HepG2 (cell line): ENCODE measurements at regions not wholly inside any gene's neighbourhood (a gene's known extent, or its start where the extent isn't known, plus 50 kb on each side); places are given as distances from the start of the nearest gene placed in this dataset.

Experiments used
- CC2D1A ChIP-seq: sonication (generic); formaldehyde crosslinking; IDR thresholded peaks from 2 replicates; pipeline ENCODE4 v1.8.1; 2023; ENCODE audit warnings: mild to moderate bottlenecking, missing genetic modification reagents
- HNRNPH1 ChIP-seq: fragments of 200-400 bp; formaldehyde crosslinking; optimal IDR thresholded peaks from 2 replicates; pipeline ENCODE3; 2017; ENCODE audit warnings: mild to moderate bottlenecking, low read depth, low read length
- JUND ChIP-seq: sonication (generic); formaldehyde crosslinking; IDR thresholded peaks from 2 replicates; pipeline ENCODE4 v1.8.0; 2022; ENCODE audit warnings: mild to moderate bottlenecking, missing genetic modification reagents
- MXI1 ChIP-seq: IDR thresholded peaks from 3 replicates; pipeline ENCODE4 v1.6.1; 2012; ENCODE audit warnings: low read depth, low read length, inconsistent platforms, borderline replicate concordance
- POLR2A ChIP-seq, 2 experiments: IDR thresholded peaks; 2 replicates each; pipeline ENCODE4 v1.6.1; 2011; ENCODE audit warnings: low read depth in 2 of 2, low read length in 2 of 2, mild to moderate bottlenecking in 1 of 2, moderate library complexity in 1 of 2; ENCODE audit not compliant: insufficient read depth in 1 of 2
- USF2 ChIP-seq, 2 experiments: sonication (generic) in 1 of 2; formaldehyde crosslinking in 1 of 2; IDR thresholded peaks; 2 replicates each; pipeline versions ENCODE4 v1.5.1 to v1.6.1; 2011 to 2020; ENCODE audit warnings: borderline replicate concordance in 1 of 2, low read depth in 1 of 2, low read length in 1 of 2, mild to moderate bottlenecking in 1 of 2, missing genetic modification reagents in 1 of 2, moderate library complexity in 1 of 2
- ZBED4 ChIP-seq: sonication (generic); formaldehyde crosslinking; IDR thresholded peaks from 2 replicates; pipeline ENCODE4 v1.4.0; 2020; ENCODE audit warnings: missing genetic modification reagents, borderline replicate concordance
- ZFX ChIP-seq: sonication (generic); formaldehyde crosslinking; IDR thresholded peaks from 2 replicates; pipeline ENCODE4 v1.4.0; 2020; ENCODE audit warnings: mild to moderate bottlenecking, low read depth, missing genetic modification reagents, moderate library complexity
- ZNF138 ChIP-seq: sonication (generic); formaldehyde crosslinking; IDR thresholded peaks from 2 replicates; pipeline ENCODE4 v1.5.0; 2020; ENCODE audit warnings: mild to moderate bottlenecking, low read depth, missing genetic modification reagents
- ZNF274 ChIP-seq: sonication (generic); formaldehyde crosslinking; IDR thresholded peaks from 2 replicates; pipeline ENCODE4 v1.5.1; 2020; ENCODE audit warnings: mild to moderate bottlenecking, missing genetic modification reagents
- ZNF296 ChIP-seq: sonication (generic); formaldehyde crosslinking; conservative IDR thresholded peaks from 2 replicates; pipeline ENCODE4 v1.5.0; 2020; ENCODE audit warnings: mild to moderate bottlenecking, missing genetic modification reagents
- ZNF644 ChIP-seq: IDR thresholded peaks from 2 replicates; pipeline ENCODE4 v1.6.1; 2016; ENCODE audit warnings: low read depth

- TF ChIP-seq HNRNPH1: no peak
- TF ChIP-seq ZNF138 (CRISPR knock-in tag): no peak
- no peak for TF ChIP-seq POLR2A (IDR thresholded peaks at IDR 0.05; ENCODE audit: insufficient read depth in 1 of 2, low read depth in 2 of 2, low read length in 2 of 2)
- TF ChIP-seq CC2D1A: no peak
- TF ChIP-seq JUND (CRISPR knock-in tag): no peak
- no peak for TF ChIP-seq MXI1
- TF ChIP-seq ZNF296 (CRISPR knock-in tag): no peak
- TF ChIP-seq USF2 (IDR thresholded peaks at IDR 0.05; ENCODE audit: low read depth, low read length): no peak
- TF ChIP-seq USF2 (CRISPR knock-in tag; IDR thresholded peaks at IDR 0.05; ENCODE audit: borderline replicate concordance): no peak
- no peak for TF ChIP-seq ZBED4
- no peak for TF ChIP-seq ZFX (CRISPR knock-in tag)
- no peak for TF ChIP-seq ZNF644
- no peak for TF ChIP-seq ZNF274 (CRISPR knock-in tag)
Measured at GRCh38 chr21:19029816-19030215, 626.2 kb upstream of the TMPRSS15 start.
